ENCODE measurements at regions not wholly inside any gene's neighbourhood (a gene's known extent, or its start where the extent isn't known, plus 50 kb on each side); places are given as distances from the start of the nearest gene placed in this dataset.

GRCh38 chr3:104933972-104934371 is 432.7 kb upstream of the ALCAM start:
- no peaks in the 10 kb centered on the region for H3K9me3 ChIP-seq (replicated peaks; ENCODE audit: control insufficient read depth, insufficient read depth, low read length)
- TF ChIP-seq ZZZ3 (IDR thresholded peaks at IDR 0.05; ENCODE audit: control insufficient read depth, insufficient read length, low read depth), result no peak
- TF ChIP-seq MLLT1 (IDR thresholded peaks at IDR 0.05), result no peak
- no peak for TF ChIP-seq YY1 (IDR thresholded peaks at IDR 0.05; ENCODE audit: low read depth, low read length)
- TF ChIP-seq POLR2AphosphoS2 (IDR thresholded peaks at IDR 0.05; ENCODE audit: low read depth, low read length), result no peak
- TF ChIP-seq MEF2A (IDR thresholded peaks at IDR 0.05; ENCODE audit: insufficient read depth, low read depth, low read length), result no peak
- TF ChIP-seq PAX5 (IDR thresholded peaks at IDR 0.05; ENCODE audit: borderline replicate concordance, low read depth, low read length), result no peak
- TF ChIP-seq RFX5 (IDR thresholded peaks at IDR 0.05; ENCODE audit: low read depth, low read length), result no peak
- TF ChIP-seq REST (IDR thresholded peaks at IDR 0.05; ENCODE audit: low read depth, low read length), result no peak
- TF ChIP-seq NFYA (IDR thresholded peaks at IDR 0.05; ENCODE audit: borderline replicate concordance, low read depth, low read length), result no peak
- no peak for TF ChIP-seq KLF5 (IDR thresholded peaks at IDR 0.05; ENCODE audit: partially characterized antibody)
- no peak for TF ChIP-seq SPI1 (IDR thresholded peaks at IDR 0.05; ENCODE audit: borderline replicate concordance, insufficient read depth, low read depth, low read length)
- no peak for TF ChIP-seq ESRRA (IDR thresholded peaks at IDR 0.05; ENCODE audit: low read length)
- TF ChIP-seq NR2F1 (conservative IDR thresholded peaks at IDR 0.05), result no peak
- no peak for TF ChIP-seq DPF2 (IDR thresholded peaks at IDR 0.05)
- TF ChIP-seq YBX1 (IDR thresholded peaks at IDR 0.05), result no peak
- FAIRE-seq, result no peak
- BruUV-seq (replicated peaks), result no TSS peak
- no peaks in the 10 kb centered on the region for H3K79me2 ChIP-seq (ENCODE audit: control insufficient read depth, insufficient read depth, low read length)
- DNase-seq (ENCODE audit: low read depth, low spot score), result no peak
- RAD21 ChIA-PET (ENCODE audit: unreplicated experiment), result no interaction called here
- H3K9ac ChIP-seq (ENCODE audit: control insufficient read depth, insufficient read depth, low read length), result no peak overlapping the region
- H3K4me3 ChIP-seq, result no peak overlapping the region
- in situ Hi-C loops (cut with MboI), result no loop called here
- H3K27me3 ChIP-seq (replicated peaks in 1 of 2; ENCODE audit: control insufficient read depth in 2 of 2, insufficient read depth in 2 of 2, low read length in 1 of 2), result no peaks in the 10 kb centered on the region
- no peaks in the 10 kb centered on the region for H3K4me1 ChIP-seq (ENCODE audit: control insufficient read depth, insufficient read depth, low read length)
- WGBS (ENCODE audit: insufficient coverage, insufficient replicate concordance, low lambda C conversion rate, missing lambda C conversion rate), result 9% methylated on average over 3 of the region's 3 CpGs
- no peak overlapping the region for H3K4me2 ChIP-seq (ENCODE audit: control insufficient read depth, insufficient read depth)
- intact Hi-C loops (cut with micrococcal nuclease; ENCODE audit: unreplicated experiment), result no loop called here
- H3K36me3 ChIP-seq (ENCODE audit: control insufficient read depth in 2 of 2, insufficient read depth in 2 of 2, low read length in 1 of 2), result no peaks in the 10 kb centered on the region
- CTCF ChIA-PET, result no interaction called here
- no peaks in the 10 kb centered on the region for H4K20me1 ChIP-seq (ENCODE audit: control insufficient read depth, insufficient read depth)
- H2AFZ ChIP-seq (ENCODE audit: control insufficient read depth, low read depth, low read length), result no peak overlapping the region
- POLR2A ChIA-PET, result no interaction called here
- H3K27ac ChIP-seq (ENCODE audit: control insufficient read depth, insufficient read depth), result no peak overlapping the region
- SMC1A ChIA-PET (ENCODE audit: uncharacterized antibody, unreplicated experiment), result no interaction called here
- ATAC-seq, result no peak
